ENCODE measurements at regions not wholly inside any gene's neighbourhood (a gene's known extent, or its start where the extent isn't known, plus 50 kb on each side); places are given as distances from the start of the nearest gene placed in this dataset.

DNA sequence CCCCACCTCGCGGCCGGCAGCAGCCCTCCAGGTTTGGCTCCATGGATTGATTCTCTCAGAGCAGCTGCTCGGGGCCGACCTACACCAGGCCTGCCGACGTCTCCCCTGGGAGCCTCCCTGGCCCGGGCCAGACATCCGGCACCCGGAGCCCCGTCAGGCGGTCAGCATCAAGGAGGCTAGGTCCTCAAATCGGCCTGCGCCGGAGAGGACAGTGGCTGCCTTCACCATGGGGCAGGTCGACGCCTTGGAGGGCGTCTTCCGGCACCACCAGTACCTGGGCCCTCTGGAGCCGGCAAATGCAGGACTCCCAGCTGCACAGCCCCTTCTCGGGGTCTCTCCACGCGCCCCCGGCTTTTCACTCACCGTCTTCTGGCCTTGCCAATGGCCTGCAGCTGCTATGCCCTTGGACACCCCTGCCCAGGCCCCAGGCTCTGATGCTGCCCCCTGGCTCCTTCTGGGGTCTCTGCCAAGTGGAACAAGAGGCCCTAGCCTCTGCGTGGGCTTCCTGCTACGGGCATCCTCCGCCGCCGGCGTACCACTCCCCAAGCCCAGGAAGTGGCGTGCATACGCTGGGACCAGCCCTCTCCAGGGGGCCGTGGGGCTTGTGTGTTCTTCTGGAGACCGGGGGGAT is 341.8 kb downstream of the MAGEB5 start:
- TF ChIP-seq IKZF2 (IDR thresholded peaks at IDR 0.05) (no peak), ETV6 (conservative IDR thresholded peaks at IDR 0.05 in 1 of 2, IDR thresholded peaks at IDR 0.05 in 1 of 2; ENCODE audit: borderline replicate concordance in 1 of 2, low read depth in 1 of 2) (no peak), RB1 (IDR thresholded peaks at IDR 0.05; ENCODE audit: borderline replicate concordance) (no peak), JUND (IDR thresholded peaks at IDR 0.05; ENCODE audit: low read depth, low read length) (no peak), ZBTB33 (IDR thresholded peaks at IDR 0.05) (no peak), FOS (IDR thresholded peaks at IDR 0.05; ENCODE audit: borderline replicate concordance, extremely low read depth, insufficient read length) (no peak), EZH2 (IDR thresholded peaks at IDR 0.05; ENCODE audit: borderline replicate concordance, control insufficient read depth, low read depth, low read length) (no peak)
- TF ChIP-seq, protein P1, sequence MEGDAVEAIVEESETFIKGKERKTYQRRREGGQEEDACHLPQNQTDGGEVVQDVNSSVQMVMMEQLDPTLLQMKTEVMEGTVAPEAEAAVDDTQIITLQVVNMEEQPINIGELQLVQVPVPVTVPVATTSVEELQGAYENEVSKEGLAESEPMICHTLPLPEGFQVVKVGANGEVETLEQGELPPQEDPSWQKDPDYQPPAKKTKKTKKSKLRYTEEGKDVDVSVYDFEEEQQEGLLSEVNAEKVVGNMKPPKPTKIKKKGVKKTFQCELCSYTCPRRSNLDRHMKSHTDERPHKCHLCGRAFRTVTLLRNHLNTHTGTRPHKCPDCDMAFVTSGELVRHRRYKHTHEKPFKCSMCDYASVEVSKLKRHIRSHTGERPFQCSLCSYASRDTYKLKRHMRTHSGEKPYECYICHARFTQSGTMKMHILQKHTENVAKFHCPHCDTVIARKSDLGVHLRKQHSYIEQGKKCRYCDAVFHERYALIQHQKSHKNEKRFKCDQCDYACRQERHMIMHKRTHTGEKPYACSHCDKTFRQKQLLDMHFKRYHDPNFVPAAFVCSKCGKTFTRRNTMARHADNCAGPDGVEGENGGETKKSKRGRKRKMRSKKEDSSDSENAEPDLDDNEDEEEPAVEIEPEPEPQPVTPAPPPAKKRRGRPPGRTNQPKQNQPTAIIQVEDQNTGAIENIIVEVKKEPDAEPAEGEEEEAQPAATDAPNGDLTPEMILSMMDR (IDR thresholded peaks at IDR 0.05 in 2 of 3, conservative IDR thresholded peaks at IDR 0.05 in 1 of 3; ENCODE audit: control insufficient read depth in 2 of 3, extremely low read depth in 1 of 3, insufficient read depth in 1 of 3, low read depth in 3 of 3, low read length in 3 of 3), result no peak
- TF ChIP-seq, protein P2, sequence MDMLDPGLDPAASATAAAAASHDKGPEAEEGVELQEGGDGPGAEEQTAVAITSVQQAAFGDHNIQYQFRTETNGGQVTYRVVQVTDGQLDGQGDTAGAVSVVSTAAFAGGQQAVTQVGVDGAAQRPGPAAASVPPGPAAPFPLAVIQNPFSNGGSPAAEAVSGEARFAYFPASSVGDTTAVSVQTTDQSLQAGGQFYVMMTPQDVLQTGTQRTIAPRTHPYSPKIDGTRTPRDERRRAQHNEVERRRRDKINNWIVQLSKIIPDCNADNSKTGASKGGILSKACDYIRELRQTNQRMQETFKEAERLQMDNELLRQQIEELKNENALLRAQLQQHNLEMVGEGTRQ (IDR thresholded peaks at IDR 0.05; ENCODE audit: borderline replicate concordance, low read depth, low read length), result no peak

All from GM12878 (cell line).